Left ventricle myocardium inferior (tissue), 1 donor: ENCODE measurements at regions not wholly inside any gene's neighbourhood (a gene's known extent, or its start where the extent isn't known, plus 50 kb on each side); places are given as distances from the start of the nearest gene placed in this dataset.
"Not testable (repeated sequence)": the region's sequence is repeated elsewhere in the genome, so short reads cannot be mapped to it uniquely, and the experiment has no call there.

Experiments used
- DNase-seq: peaks from one replicate; pipeline ENCODE4 v3.0.0-alpha.2; 2020
- H3K27ac ChIP-seq: fragments of 200-600 bp; replicated peaks from 2 replicates; pipeline ENCODE4 v1.8.0; 2021
- H3K27me3 ChIP-seq: fragments of 200-600 bp; 2 replicates; pipeline ENCODE4 v1.8.0; 2021; ENCODE audit warnings: low read depth
- H3K36me3 ChIP-seq: fragments of 200-600 bp; 2 replicates; pipeline ENCODE4 v1.8.0; 2021
- H3K4me1 ChIP-seq: fragments of 200-600 bp; 2 replicates; pipeline ENCODE4 v1.8.0; 2021
- H3K4me3 ChIP-seq: fragments of 200-600 bp; 2 replicates; pipeline ENCODE4 v1.8.0; 2021; ENCODE audit warnings: mild to moderate bottlenecking, moderate library complexity
- H3K9me3 ChIP-seq: fragments of 200-600 bp; replicated peaks from 2 replicates; pipeline ENCODE4 v1.8.0; 2021
- intact Hi-C: fragments of 100-400 bp; cut with micrococcal nuclease; formaldehyde crosslinking; loops from one replicate; pipeline ENCODE4 v1.11.0; 2022
- TF ChIP-seq, protein P1 (sequence below): fragments of 200-600 bp; IDR thresholded peaks from 2 replicates; pipeline ENCODE4 v1.8.0; 2021; ENCODE audit warnings: antibody characterized with exemption, mild to moderate bottlenecking, borderline replicate concordance
- donor health status: DM: no; HTN: yes; CAD: no; lungs with severe emphysema.

DNA sequence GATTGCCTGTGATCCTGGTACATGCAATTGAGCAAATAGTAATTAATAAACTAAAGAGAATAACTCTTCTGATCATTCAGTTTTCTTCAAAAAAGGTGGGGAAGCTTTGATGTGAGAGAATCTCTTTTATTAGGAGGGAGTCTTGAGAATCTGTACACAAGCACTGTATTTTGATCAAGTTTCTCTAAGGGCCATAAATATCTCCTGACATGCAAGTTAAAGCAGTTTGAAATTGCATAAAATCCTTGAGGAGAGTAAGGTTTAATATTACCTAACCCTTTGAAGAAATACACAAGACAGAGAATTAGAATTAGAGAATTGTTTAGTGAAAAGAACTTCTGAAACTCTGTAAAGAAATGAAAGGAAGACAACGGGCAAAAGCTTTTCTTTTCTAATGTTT is 326.9 kb downstream of the FAT4 start:
- TF ChIP-seq, protein P1, sequence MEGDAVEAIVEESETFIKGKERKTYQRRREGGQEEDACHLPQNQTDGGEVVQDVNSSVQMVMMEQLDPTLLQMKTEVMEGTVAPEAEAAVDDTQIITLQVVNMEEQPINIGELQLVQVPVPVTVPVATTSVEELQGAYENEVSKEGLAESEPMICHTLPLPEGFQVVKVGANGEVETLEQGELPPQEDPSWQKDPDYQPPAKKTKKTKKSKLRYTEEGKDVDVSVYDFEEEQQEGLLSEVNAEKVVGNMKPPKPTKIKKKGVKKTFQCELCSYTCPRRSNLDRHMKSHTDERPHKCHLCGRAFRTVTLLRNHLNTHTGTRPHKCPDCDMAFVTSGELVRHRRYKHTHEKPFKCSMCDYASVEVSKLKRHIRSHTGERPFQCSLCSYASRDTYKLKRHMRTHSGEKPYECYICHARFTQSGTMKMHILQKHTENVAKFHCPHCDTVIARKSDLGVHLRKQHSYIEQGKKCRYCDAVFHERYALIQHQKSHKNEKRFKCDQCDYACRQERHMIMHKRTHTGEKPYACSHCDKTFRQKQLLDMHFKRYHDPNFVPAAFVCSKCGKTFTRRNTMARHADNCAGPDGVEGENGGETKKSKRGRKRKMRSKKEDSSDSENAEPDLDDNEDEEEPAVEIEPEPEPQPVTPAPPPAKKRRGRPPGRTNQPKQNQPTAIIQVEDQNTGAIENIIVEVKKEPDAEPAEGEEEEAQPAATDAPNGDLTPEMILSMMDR: no peak
- Histone ChIP-seq H3K4me1 (peaks cover 5% of the 10 kb centered on the region), H3K36me3 (no peaks in the 10 kb centered on the region), H3K27ac (no peak overlapping the region), H3K4me3 (no peak overlapping the region), H3K27me3 (no peaks in the 10 kb centered on the region), H3K9me3 (no peaks in the 10 kb centered on the region)
- DNase-seq: no peak
- intact Hi-C loops: no loop called here

DNA sequence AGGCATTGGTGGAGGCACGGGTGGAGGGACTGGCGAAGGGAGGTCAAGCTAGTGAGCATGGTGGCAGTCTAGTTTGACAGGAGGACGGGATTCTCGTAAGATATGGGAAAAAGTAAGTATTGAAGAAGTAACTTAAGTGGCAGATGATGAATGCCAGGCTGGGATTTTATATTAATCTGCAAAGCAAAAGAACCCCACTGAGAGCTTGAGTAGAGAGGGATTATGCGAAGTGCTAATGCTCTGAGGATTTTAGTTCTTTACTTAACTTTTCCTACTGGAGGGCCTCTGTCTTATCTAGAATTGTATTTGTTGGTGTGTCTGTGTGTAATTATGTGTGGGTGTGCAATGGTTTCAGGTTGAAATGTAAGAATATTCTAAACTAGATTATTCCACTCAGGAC is 327.9 kb downstream of the FAT4 start:
- TF ChIP-seq, protein P1: no peak
- H3K27me3 ChIP-seq: no peaks in the 10 kb centered on the region
- no peak overlapping the region for H3K27ac ChIP-seq
- peaks cover 5% of the 10 kb centered on the region for H3K4me1 ChIP-seq
- no peak for DNase-seq
- no peak overlapping the region for H3K4me3 ChIP-seq
- intact Hi-C loops: no loop called here
- no peaks in the 10 kb centered on the region for H3K36me3 ChIP-seq
- no peaks in the 10 kb centered on the region for H3K9me3 ChIP-seq

DNA sequence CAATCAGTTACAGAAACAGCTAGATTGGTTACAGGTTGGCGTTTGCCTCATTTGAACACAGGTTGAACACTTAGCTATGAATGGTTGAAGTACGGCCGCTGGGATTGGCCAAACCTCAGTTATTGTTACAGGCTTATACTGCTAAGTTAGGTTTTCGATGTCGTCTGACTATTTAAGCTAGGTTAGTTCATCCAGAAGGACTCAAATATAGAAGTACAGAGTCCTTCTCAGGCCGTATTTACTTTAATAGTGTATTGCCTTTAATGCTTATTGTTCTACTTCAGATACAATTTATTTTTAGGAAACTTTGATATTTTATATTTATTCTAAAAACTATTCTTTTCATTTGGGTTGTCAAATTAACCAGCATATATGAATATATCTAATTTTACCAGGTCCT is 334.7 kb downstream of the FAT4 start:
- no peak for DNase-seq
- H3K36me3 ChIP-seq: no peaks in the 10 kb centered on the region
- no peaks in the 10 kb centered on the region for H3K9me3 ChIP-seq
- intact Hi-C loops: no loop called here
- H3K27me3 ChIP-seq: no peaks in the 10 kb centered on the region
- no peak overlapping the region for H3K27ac ChIP-seq
- TF ChIP-seq, protein P1: no peak
- H3K4me1 ChIP-seq: no peaks in the 10 kb centered on the region
- no peak overlapping the region for H3K4me3 ChIP-seq

DNA sequence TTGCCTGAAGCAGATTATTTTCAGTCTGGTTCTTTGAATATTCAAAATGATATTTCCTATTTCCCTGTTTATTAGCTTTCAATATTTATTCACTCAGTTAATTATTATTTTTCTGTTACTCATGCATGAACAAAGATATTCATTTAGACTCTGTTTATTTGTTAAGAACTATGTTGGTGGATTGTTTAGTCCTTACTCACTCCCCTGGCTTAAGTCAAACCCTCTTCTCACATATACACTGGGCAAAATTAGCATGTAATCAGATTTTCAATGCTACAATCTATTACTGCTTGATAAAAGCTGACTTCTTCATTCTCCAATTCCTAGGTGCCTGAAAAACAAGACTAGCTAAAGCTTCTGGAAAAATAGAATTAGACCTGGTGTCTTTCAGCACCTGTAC is 335.8 kb downstream of the FAT4 start:
- H3K27me3 ChIP-seq: no peaks in the 10 kb centered on the region
- intact Hi-C loops: no loop called here
- H3K9me3 ChIP-seq: no peaks in the 10 kb centered on the region
- TF ChIP-seq, protein P1: no peak
- DNase-seq: no peak
- no peak overlapping the region for H3K4me3 ChIP-seq
- no peaks in the 10 kb centered on the region for H3K36me3 ChIP-seq
- no peaks in the 10 kb centered on the region for H3K4me1 ChIP-seq
- H3K27ac ChIP-seq: no peak overlapping the region

DNA sequence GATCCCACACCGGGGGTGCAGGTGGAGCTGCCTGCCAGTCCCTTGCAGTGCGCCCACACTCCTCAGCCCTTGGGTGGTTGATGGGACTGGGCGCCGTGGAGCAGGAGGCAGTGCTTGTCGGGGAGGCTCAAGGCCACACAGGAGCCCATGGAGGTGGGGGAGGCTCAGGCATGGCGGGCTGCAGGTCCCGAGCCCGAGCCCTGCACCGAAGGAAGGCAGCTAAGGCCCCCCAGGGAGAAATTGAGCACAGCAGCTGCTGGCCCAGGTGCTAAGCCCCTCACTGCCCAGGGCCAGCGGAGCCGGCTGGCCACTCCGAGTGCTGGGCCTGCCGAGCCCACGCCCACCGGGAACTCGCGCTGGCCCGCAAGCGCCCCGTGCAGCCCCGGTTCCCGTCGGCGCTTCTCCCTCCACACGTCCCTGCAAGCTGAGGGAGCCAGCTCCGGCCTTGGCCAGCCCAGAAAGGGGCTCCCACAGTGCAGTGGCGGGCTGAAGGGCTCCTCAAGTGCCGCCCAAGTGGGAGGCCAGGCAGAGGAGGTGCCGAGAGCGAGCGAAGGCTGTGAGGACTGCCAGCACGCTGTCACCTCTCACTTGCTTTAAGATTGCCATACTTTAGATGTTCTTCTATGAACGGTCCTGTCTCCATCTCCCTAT is 337.1 kb downstream of the FAT4 start:
- H3K27ac ChIP-seq, H3K27me3 ChIP-seq, H3K36me3 ChIP-seq, H3K4me1 ChIP-seq, DNase-seq, H3K4me3 ChIP-seq, H3K9me3 ChIP-seq, intact Hi-C loops: not testable (repeated sequence)

DNA sequence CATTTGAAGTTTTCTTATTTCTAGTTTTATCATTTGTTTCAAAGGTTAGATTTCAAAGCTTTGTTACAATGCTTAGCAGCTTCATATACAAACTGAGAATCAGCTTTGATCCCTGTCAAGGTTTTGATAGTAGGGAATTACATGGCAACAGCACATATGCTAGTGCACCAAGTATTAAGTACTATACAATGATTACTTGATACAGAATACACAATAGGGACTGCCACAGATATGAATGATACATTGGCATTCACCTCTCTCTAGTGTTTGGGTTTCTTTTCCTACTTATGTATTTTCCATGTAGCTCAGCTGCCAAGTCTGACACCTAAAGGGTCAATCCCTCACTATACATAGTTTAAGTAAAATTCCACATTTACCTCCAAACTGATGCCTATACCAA is 344.0 kb downstream of the FAT4 start:
- DNase-seq: no peak
- H3K27ac ChIP-seq: no peak overlapping the region
- H3K36me3 ChIP-seq: no peaks in the 10 kb centered on the region
- TF ChIP-seq, protein P1: no peak
- intact Hi-C loops: no loop called here
- no peaks in the 10 kb centered on the region for H3K9me3 ChIP-seq
- no peaks in the 10 kb centered on the region for H3K27me3 ChIP-seq
- H3K4me1 ChIP-seq: no peaks in the 10 kb centered on the region
- no peak overlapping the region for H3K4me3 ChIP-seq
